HL-60 (cell line): ENCODE measurements at regions not wholly inside any gene's neighbourhood (a gene's known extent, or its start where the extent isn't known, plus 50 kb on each side); places are given as distances from the start of the nearest gene placed in this dataset.

Experiments
- CTCF ChIP-seq: IDR thresholded peaks from one replicate; pipeline ENCODE4 v1.5.1; 2011; ENCODE audit warnings: low read length, control low read depth, inconsistent platforms; ENCODE audit not compliant: insufficient read depth
- GABPA ChIP-seq: IDR thresholded peaks from 2 replicates; pipeline ENCODE4 v1.6.1; 2012; ENCODE audit warnings: low read depth
- POLR2AphosphoS5 ChIP-seq: IDR thresholded peaks from 2 replicates; pipeline ENCODE4 v1.6.1; 2012; ENCODE audit warnings: low read depth
- REST ChIP-seq: IDR thresholded peaks from 2 replicates; pipeline ENCODE4 v1.6.1; 2012; ENCODE audit warnings: low read depth; ENCODE audit not compliant: insufficient replicate concordance
- SPI1 ChIP-seq: IDR thresholded peaks from 2 replicates; pipeline ENCODE4 v1.6.1; 2012; ENCODE audit warnings: low read depth, mild to moderate bottlenecking, borderline replicate concordance

- no peak for TF ChIP-seq POLR2AphosphoS5
- TF ChIP-seq CTCF = no peak
- TF ChIP-seq REST = no peak
- no peak for TF ChIP-seq SPI1
- TF ChIP-seq GABPA = no peak
Measured at GRCh38 chr9:106644661-106645060, 218.3 kb upstream of the ZNF462 start.
